ENCODE measurements at regions not wholly inside any gene's neighbourhood (a gene's known extent, or its start where the extent isn't known, plus 50 kb on each side); places are given as distances from the start of the nearest gene placed in this dataset.

- Histone ChIP-seq H3K27me3 (ENCODE audit: low read depth) (peaks cover 18% of the 10 kb centered on the region), H3K9me3 (replicated peaks) (peaks cover 10% of the 10 kb centered on the region), H3K36me3 (no peaks in the 10 kb centered on the region), H3K4me3 (no peak overlapping the region), H3K27ac (replicated peaks) (no peak overlapping the region), H3K4me1 (no peaks in the 10 kb centered on the region)
- no peak for DNase-seq
- TF ChIP-seq CTCF (IDR thresholded peaks at IDR 0.05; ENCODE audit: borderline replicate concordance): no peak
- intact Hi-C loops (cut with micrococcal nuclease): no loop called here
These were observed 268.2 kb upstream of the PRDM1 start for GRCh38 chr6:105817961-105818360.

- H3K27me3 ChIP-seq (ENCODE audit: low read depth): peaks cover 21% of the 10 kb centered on the region
- TF ChIP-seq CTCF (IDR thresholded peaks at IDR 0.05; ENCODE audit: borderline replicate concordance): no peak
- DNase-seq: no peak
- intact Hi-C loops (cut with micrococcal nuclease): no loop called here
- H3K36me3 ChIP-seq: no peaks in the 10 kb centered on the region
- H3K4me3 ChIP-seq: no peak overlapping the region
- H3K4me1 ChIP-seq: no peaks in the 10 kb centered on the region
- H3K9me3 ChIP-seq (replicated peaks): peaks cover 7% of the 10 kb centered on the region
- no peak overlapping the region for H3K27ac ChIP-seq (replicated peaks)
These were observed 268.8 kb upstream of the PRDM1 start for GRCh38 chr6:105817370-105817769.

- H3K27ac ChIP-seq (replicated peaks): no peak overlapping the region
- H3K9me3 ChIP-seq (replicated peaks): peaks cover 2% of the 10 kb centered on the region
- H3K36me3 ChIP-seq: no peaks in the 10 kb centered on the region
- peaks cover 26% of the 10 kb centered on the region for H3K27me3 ChIP-seq (ENCODE audit: low read depth)
- H3K4me1 ChIP-seq: no peaks in the 10 kb centered on the region
- no peak for TF ChIP-seq CTCF (IDR thresholded peaks at IDR 0.05; ENCODE audit: borderline replicate concordance)
- no peak overlapping the region for H3K4me3 ChIP-seq
- intact Hi-C loops (cut with micrococcal nuclease): no loop called here
- DNase-seq: no peak
These were observed 269.3 kb upstream of the PRDM1 start for GRCh38 chr6:105816847-105817246.

- Histone ChIP-seq H3K4me3 (no peak overlapping the region), H3K36me3 (no peaks in the 10 kb centered on the region), H3K9me3 (replicated peaks) (no peaks in the 10 kb centered on the region), H3K27me3 (ENCODE audit: low read depth) (peaks cover 27% of the 10 kb centered on the region), H3K4me1 (no peaks in the 10 kb centered on the region), H3K27ac (replicated peaks) (no peak overlapping the region)
- no peak for DNase-seq
- no peak for TF ChIP-seq CTCF (IDR thresholded peaks at IDR 0.05; ENCODE audit: borderline replicate concordance)
- intact Hi-C loops (cut with micrococcal nuclease): no loop called here
These were observed 270.2 kb upstream of the PRDM1 start for GRCh38 chr6:105815661-105816555.

- Histone ChIP-seq H3K9me3 (replicated peaks) (no peaks in the 10 kb centered on the region), H3K27ac (replicated peaks) (no peak overlapping the region), H3K4me1 (peaks cover 9% of the 10 kb centered on the region), H3K36me3 (no peaks in the 10 kb centered on the region), H3K4me3 (no peak overlapping the region), H3K27me3 (ENCODE audit: low read depth) (peaks cover 27% of the 10 kb centered on the region)
- intact Hi-C loops (cut with micrococcal nuclease): no loop called here
- TF ChIP-seq CTCF (IDR thresholded peaks at IDR 0.05; ENCODE audit: borderline replicate concordance): no peak
- no peak for DNase-seq
These were observed 271.2 kb upstream of the PRDM1 start for GRCh38 chr6:105814745-105815536.

Data from left ventricle myocardium inferior (tissue), 1 donor.